ENCODE measurements at regions not wholly inside any gene's neighbourhood (a gene's known extent, or its start where the extent isn't known, plus 50 kb on each side); places are given as distances from the start of the nearest gene placed in this dataset.

GRCh38 chr1:65059930-65060538 is 88.0 kb upstream of the AK4 start:
- in situ Hi-C loops (cut with HindIII; ENCODE audit: low sequenced_read_pairs): loop anchor here (25.0 kb wide), 2 partner anchors 152 to 627 kb away; no protein-coding TSS in a partner anchor

GRCh38 chr1:65062339-65062738 is 85.7 kb upstream of the AK4 start:
- in situ Hi-C loops (cut with HindIII; ENCODE audit: low sequenced_read_pairs): loop anchor here (25.0 kb wide), 2 partner anchors 150 to 625 kb away; no protein-coding TSS in a partner anchor

- in situ Hi-C loops (cut with HindIII; ENCODE audit: low sequenced_read_pairs): loop anchor here (25.0 kb wide), 2 partner anchors 149 to 624 kb away; no protein-coding TSS in a partner anchor
Observed at GRCh38 chr1:65063025-65063424, 85.0 kb upstream of the AK4 start.

GRCh38 chr1:65064981-65065380 is 83.0 kb upstream of the AK4 start:
- in situ Hi-C loops (cut with HindIII; ENCODE audit: low sequenced_read_pairs): loop anchor here (25.0 kb wide), 2 partner anchors 147 to 622 kb away; no protein-coding TSS in a partner anchor

GRCh38 chr1:65065524-65066418 is 82.2 kb upstream of the AK4 start:
- in situ Hi-C loops (cut with HindIII; ENCODE audit: low sequenced_read_pairs): loop anchor here (25.0 kb wide), 2 partner anchors 147 to 622 kb away; no protein-coding TSS in a partner anchor

- in situ Hi-C loops (cut with HindIII; ENCODE audit: low sequenced_read_pairs): loop anchor here (25.0 kb wide), 2 partner anchors 146 to 621 kb away; no protein-coding TSS in a partner anchor
Observed at GRCh38 chr1:65066419-65066765, 81.6 kb upstream of the AK4 start.

GRCh38 chr1:65066766-65067490 is 81.1 kb upstream of the AK4 start:
- in situ Hi-C loops (cut with HindIII; ENCODE audit: low sequenced_read_pairs): loop anchor here (25.0 kb wide), 2 partner anchors 145 to 620 kb away; no protein-coding TSS in a partner anchor

- in situ Hi-C loops (cut with HindIII; ENCODE audit: low sequenced_read_pairs): loop anchor here (25.0 kb wide), 2 partner anchors 145 to 620 kb away; no protein-coding TSS in a partner anchor
Observed at GRCh38 chr1:65067491-65068201, 80.4 kb upstream of the AK4 start.

GRCh38 chr1:65068202-65069010 is 79.6 kb upstream of the AK4 start:
- in situ Hi-C loops (cut with HindIII; ENCODE audit: low sequenced_read_pairs): loop anchor here (25.0 kb wide), 2 partner anchors 144 to 619 kb away; no protein-coding TSS in a partner anchor

GRCh38 chr1:65069011-65069565 is 78.9 kb upstream of the AK4 start:
- in situ Hi-C loops (cut with HindIII; ENCODE audit: low sequenced_read_pairs): loop anchor here (25.0 kb wide), 2 partner anchors 143 to 618 kb away; no protein-coding TSS in a partner anchor

- in situ Hi-C loops (cut with HindIII; ENCODE audit: low sequenced_read_pairs): loop anchor here (25.0 kb wide), 2 partner anchors 139 to 614 kb away; no protein-coding TSS in a partner anchor
Observed at GRCh38 chr1:65072845-65073244, 75.2 kb upstream of the AK4 start.

GRCh38 chr1:65075123-65075976 is 72.7 kb upstream of the AK4 start:
- in situ Hi-C loops (cut with HindIII; ENCODE audit: low sequenced_read_pairs): no loop called here

GRCh38 chr1:65077369-65077768 is 70.6 kb upstream of the AK4 start:
- in situ Hi-C loops (cut with HindIII; ENCODE audit: low sequenced_read_pairs): no loop called here

- in situ Hi-C loops (cut with HindIII; ENCODE audit: low sequenced_read_pairs): no loop called here
Observed at GRCh38 chr1:65079941-65080340, 68.1 kb upstream of the AK4 start.

- in situ Hi-C loops (cut with HindIII; ENCODE audit: low sequenced_read_pairs): no loop called here
Observed at GRCh38 chr1:65082346-65083040, 65.5 kb upstream of the AK4 start.

- in situ Hi-C loops (cut with HindIII; ENCODE audit: low sequenced_read_pairs): no loop called here
Observed at GRCh38 chr1:65083263-65083896, 64.6 kb upstream of the AK4 start.

- in situ Hi-C loops (cut with HindIII; ENCODE audit: low sequenced_read_pairs): no loop called here
Observed at GRCh38 chr1:65084066-65084465, 63.9 kb upstream of the AK4 start.
